Glomerular visceral epithelial cell (primary cell): ENCODE measurements at regions not wholly inside any gene's neighbourhood (a gene's known extent, or its start where the extent isn't known, plus 50 kb on each side); places are given as distances from the start of the nearest gene placed in this dataset.
"Not testable (repeated sequence)": the region's sequence is repeated elsewhere in the genome, so short reads cannot be mapped to it uniquely, and the experiment has no call there.

Experiments
- DNase-seq: peaks from one replicate; pipeline ENCODE4 v3.0.0-alpha.2; 2016; ENCODE audit errors: extremely low spot score

DNA sequence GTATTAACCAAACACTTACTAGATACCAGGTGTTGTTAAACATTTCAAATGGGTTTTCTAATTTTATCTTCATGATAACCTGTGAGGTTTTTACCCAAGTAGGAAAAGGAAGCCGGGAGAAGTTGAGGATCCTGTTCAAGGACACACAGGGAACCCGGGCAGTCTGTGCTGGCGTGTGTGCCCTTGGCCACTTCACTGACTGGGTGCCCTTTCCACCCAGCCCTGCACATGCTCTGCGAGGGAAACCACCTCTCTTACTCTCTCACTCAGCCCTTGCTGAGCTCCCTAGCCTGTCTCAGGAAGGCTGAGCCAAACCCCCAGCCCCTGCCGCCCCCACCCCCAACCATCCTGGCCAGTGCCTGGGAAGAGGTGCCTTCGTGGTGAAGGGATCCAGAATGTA, 51.8 kb downstream of the TEX44 start:
- DNase-seq: no peak

DNA sequence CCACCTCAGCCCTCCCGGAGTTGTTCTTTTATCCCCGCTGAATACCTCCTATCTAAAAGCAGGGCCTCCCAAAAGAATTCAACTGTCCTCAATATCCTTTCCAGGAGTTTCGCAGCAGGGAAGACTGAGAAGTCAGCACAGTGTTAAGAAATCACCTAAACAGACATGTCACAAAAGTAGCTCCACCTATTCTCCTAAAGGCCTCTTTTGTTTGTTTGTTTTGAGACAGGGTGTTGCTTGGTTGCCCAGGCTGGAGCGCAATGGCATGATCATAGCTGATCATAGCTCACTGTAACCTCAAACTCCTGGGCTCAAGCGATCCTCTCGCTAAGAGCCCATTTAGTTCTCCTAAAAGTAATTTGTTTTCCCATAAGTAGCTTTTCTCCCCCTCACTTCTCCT, 53.8 kb downstream of the TEX44 start:
- DNase-seq: no peak

- DNase-seq: peak; percentile 71
These were observed 56.0 kb downstream of the TEX44 start for GRCh38 chr2:231648579-231649174.

DNA sequence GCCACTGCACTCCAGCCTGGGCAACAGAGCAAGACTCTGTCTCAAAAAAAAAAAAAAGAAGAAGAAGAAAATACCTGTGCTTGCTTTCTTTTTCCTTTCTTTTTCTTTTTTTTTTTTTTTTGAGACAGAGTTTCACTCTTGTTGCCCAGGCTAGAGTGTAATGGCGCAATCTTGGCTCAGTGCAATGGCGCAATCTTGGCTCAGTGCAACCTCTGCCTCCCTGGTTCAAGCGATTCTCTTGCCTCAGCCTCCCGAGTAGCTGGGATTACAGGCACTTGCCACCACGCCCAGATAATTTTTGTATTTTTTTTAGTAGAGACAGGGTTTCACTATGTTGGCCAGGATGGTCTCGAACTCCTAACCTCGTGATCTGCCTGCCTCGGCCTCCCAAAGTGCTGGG, 56.8 kb upstream of the PTMA start:
- not testable (repeated sequence) for DNase-seq

DNA sequence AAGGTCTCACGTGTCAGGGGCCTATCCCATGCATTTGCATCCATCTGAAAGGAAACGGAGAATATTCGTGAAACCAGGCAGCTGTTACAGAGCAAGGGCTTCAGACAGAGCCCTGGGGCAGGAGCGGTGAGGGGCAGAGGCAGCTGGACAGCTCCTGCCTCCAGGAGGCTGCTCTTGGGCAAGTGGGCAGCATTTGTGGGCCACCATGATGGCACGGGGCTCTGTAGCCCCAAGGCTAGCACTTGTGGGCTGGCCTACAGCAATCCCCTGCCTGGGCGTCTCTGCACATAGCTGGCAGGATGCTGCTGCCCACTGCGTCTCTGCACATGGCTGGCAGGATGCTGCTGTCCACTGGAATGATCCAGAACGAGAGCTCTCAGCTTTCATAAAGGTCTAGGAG, 52.8 kb upstream of the PTMA start:
- DNase-seq: no peak

- no peak for DNase-seq
These were observed 52.4 kb upstream of the PTMA start for GRCh38 chr2:231655894-231656293.
